Liver (tissue), 8 donors: ENCODE measurements at regions not wholly inside any gene's neighbourhood (a gene's known extent, or its start where the extent isn't known, plus 50 kb on each side); places are given as distances from the start of the nearest gene placed in this dataset.

ENCODE experiments used
- DNase-seq: peaks from one replicate; pipeline ENCODE4 v3.0.0-alpha.2; 2017; ENCODE audit warnings: low spot score
- H3K27ac ChIP-seq, 2 donors: one replicate each; pipeline ENCODE4 v1.7.0; 2013; ENCODE audit warnings: inconsistent platforms in 2 of 2, low read length in 2 of 2, control low read depth in 1 of 2, low read depth in 1 of 2, mild to moderate bottlenecking in 1 of 2
- H3K27me3 ChIP-seq, 4 donors: one replicate each; pipeline versions ENCODE4 v1.6.1 to v1.7.0; 2013; ENCODE audit warnings: low read length in 3 of 4, inconsistent platforms in 1 of 4, mild to moderate bottlenecking in 1 of 4, moderate library complexity in 1 of 4; ENCODE audit not compliant: control insufficient read depth in 4 of 4, insufficient read depth in 4 of 4
- H3K36me3 ChIP-seq, 4 donors: one replicate each; pipeline versions ENCODE4 v1.6.1 to v1.7.0; 2013; ENCODE audit warnings: low read length in 3 of 4, mild to moderate bottlenecking in 3 of 4, low read depth in 1 of 4, moderate library complexity in 1 of 4; ENCODE audit not compliant: control insufficient read depth in 4 of 4, insufficient read depth in 3 of 4
- H3K4me1 ChIP-seq, 4 donors: one replicate each; pipeline versions ENCODE4 v1.6.1 to v1.7.0; 2013; ENCODE audit warnings: low read length in 3 of 4, mild to moderate bottlenecking in 3 of 4, moderate library complexity in 1 of 4; ENCODE audit not compliant: control insufficient read depth in 4 of 4, insufficient read depth in 4 of 4
- H3K4me3 ChIP-seq, 3 donors: one replicate each; pipeline versions ENCODE4 v1.6.1 to v1.7.0; 2013; ENCODE audit warnings: low read length in 3 of 3, control low read depth in 1 of 3, low read depth in 1 of 3, mild to moderate bottlenecking in 1 of 3
- H3K9ac ChIP-seq, 2 donors: one replicate each; pipeline ENCODE4 v1.7.0; 2013; ENCODE audit warnings: low read length in 2 of 2, mild to moderate bottlenecking in 2 of 2, moderate library complexity in 2 of 2, control low read depth in 1 of 2, low read depth in 1 of 2
- H3K9me3 ChIP-seq, 4 donors: one replicate each; pipeline versions ENCODE4 v1.6.1 to v1.7.0; 2013; ENCODE audit warnings: low read length in 3 of 4; ENCODE audit not compliant: control insufficient read depth in 4 of 4
- ATF3 ChIP-seq: IDR thresholded peaks from 2 replicates; pipeline ENCODE4 v1.6.1; 2016; ENCODE audit warnings: antibody characterized with exemption
- CTCF ChIP-seq: fragments of 150-350 bp; IDR thresholded peaks from 2 replicates; pipeline ENCODE4 v1.5.1; 2017; ENCODE audit warnings: improper control_type of control experiment, low read depth, low read length; ENCODE audit not compliant: missing input control
- EGR1 ChIP-seq, 2 donors: IDR thresholded peaks; 2 replicates each; pipeline ENCODE4 v1.6.1; 2016 to 2018; ENCODE audit warnings: antibody characterized with exemption in 2 of 2, low read depth in 2 of 2
- FOXA1 ChIP-seq: IDR thresholded peaks from 2 replicates; pipeline ENCODE4 v1.6.1; 2016; ENCODE audit warnings: antibody characterized with exemption
- FOXA2 ChIP-seq: IDR thresholded peaks from 2 replicates; pipeline ENCODE4 v1.6.1; 2016; ENCODE audit warnings: antibody characterized with exemption
- GABPA ChIP-seq, 2 donors: IDR thresholded peaks in 1 of 2; conservative IDR thresholded peaks in 1 of 2; 2 replicates each; pipeline ENCODE4 v1.6.1; 2016; ENCODE audit warnings: antibody characterized with exemption in 2 of 2, mild to moderate bottlenecking in 1 of 2, moderate library complexity in 1 of 2
- HNF4A ChIP-seq, 2 donors: conservative IDR thresholded peaks; 2 replicates each; pipeline ENCODE4 v1.6.1; 2016; ENCODE audit warnings: antibody characterized with exemption in 2 of 2, mild to moderate bottlenecking in 2 of 2
- HNF4G ChIP-seq: IDR thresholded peaks from 2 replicates; pipeline ENCODE4 v1.6.1; 2016; ENCODE audit warnings: antibody characterized with exemption
- JUND ChIP-seq, 2 donors: IDR thresholded peaks; 2 replicates each; pipeline ENCODE4 v1.6.1; 2016; ENCODE audit warnings: antibody characterized with exemption in 2 of 2
- MAX ChIP-seq: IDR thresholded peaks from 2 replicates; pipeline ENCODE4 v1.6.1; 2016; ENCODE audit warnings: antibody characterized with exemption
- NR2F2 ChIP-seq: IDR thresholded peaks from 2 replicates; pipeline ENCODE4 v1.6.1; 2016; ENCODE audit warnings: antibody characterized with exemption
- RAD21 ChIP-seq, 2 donors: IDR thresholded peaks; 2 replicates each; pipeline ENCODE4 v1.6.1; 2016; ENCODE audit warnings: antibody characterized with exemption in 2 of 2, mild to moderate bottlenecking in 2 of 2
- REST ChIP-seq: IDR thresholded peaks from 2 replicates; pipeline ENCODE4 v1.6.1; 2016; ENCODE audit warnings: antibody characterized with exemption, mild to moderate bottlenecking
- RXRA ChIP-seq, 2 donors: IDR thresholded peaks; 2 replicates each; pipeline ENCODE4 v1.6.1; 2017 to 2018; ENCODE audit warnings: antibody characterized with exemption in 2 of 2, mild to moderate bottlenecking in 1 of 2
- TAF1 ChIP-seq: conservative IDR thresholded peaks from 2 replicates; pipeline ENCODE4 v1.6.1; 2016; ENCODE audit warnings: antibody characterized with exemption, mild to moderate bottlenecking
- YY1 ChIP-seq: IDR thresholded peaks from 2 replicates; pipeline ENCODE4 v1.6.1; 2016; ENCODE audit warnings: antibody characterized with exemption, mild to moderate bottlenecking
- ZBTB33 ChIP-seq: IDR thresholded peaks from 2 replicates; pipeline ENCODE4 v1.6.1; 2016; ENCODE audit warnings: antibody characterized with exemption
- WGBS: extraction: QIAGEN DNeasy Blood & Tissue Kit; methylation state at CpG from one replicate; pipeline ENCODE4 v1.1.7; 2013; 5-methylcytosine and 5-hydroxymethylcytosine counted together
- donor health status: healthy.
- donor health status: healthy.
- donor health status: healthy.
- donor health status: healthy.
- donor health status: healthy.

- no peak for TF ChIP-seq MAX
- no peak for TF ChIP-seq HNF4G
- TF ChIP-seq TAF1: no peak
- no peak for TF ChIP-seq EGR1 (IDR thresholded peaks at IDR 0.05; ENCODE audit: low read depth in 2 of 2)
- TF ChIP-seq ZBTB33: no peak
- TF ChIP-seq FOXA2: no peak
- no peak for TF ChIP-seq YY1
- no peak for TF ChIP-seq RAD21 (IDR thresholded peaks at IDR 0.05)
- TF ChIP-seq REST: no peak
- no peak for TF ChIP-seq ATF3
- TF ChIP-seq JUND (IDR thresholded peaks at IDR 0.05): no peak
- no peak for TF ChIP-seq HNF4A (conservative IDR thresholded peaks at IDR 0.05)
- TF ChIP-seq RXRA (IDR thresholded peaks at IDR 0.05): no peak
- TF ChIP-seq CTCF: no peak
- TF ChIP-seq GABPA (IDR thresholded peaks at IDR 0.05 in 1 of 2, conservative IDR thresholded peaks at IDR 0.05 in 1 of 2): no peak
- no peak for TF ChIP-seq FOXA1
- Histone ChIP-seq H3K4me3 (no peak overlapping the region), H3K4me1 (no peaks in the 10 kb centered on the region), H3K27me3 (peaks cover 0 to 3% (median 0%) of the 10 kb centered on the region in 4 donors), H3K9me3 (no peaks in the 10 kb centered on the region), H3K9ac (peak overlapping the region in 1 of 2 donors; percentile 16), H3K27ac (no peak overlapping the region), H3K36me3 (no peaks in the 10 kb centered on the region)
- WGBS: 86% methylated on average over 1 of the region's 1 CpG
- no peak for DNase-seq
Observed at GRCh38 chr6:71137973-71138372, 150.6 kb upstream of the OGFRL1 start.

- WGBS: 52% methylated on average over 2 of the region's 2 CpGs
- Histone ChIP-seq H3K27ac (no peak overlapping the region), H3K9me3 (no peaks in the 10 kb centered on the region), H3K4me3 (no peak overlapping the region), H3K4me1 (no peaks in the 10 kb centered on the region), H3K9ac (peak overlapping the region in 1 of 2 donors; percentile 16), H3K36me3 (no peaks in the 10 kb centered on the region), H3K27me3 (peaks cover 0 to 3% (median 0%) of the 10 kb centered on the region in 4 donors)
- TF ChIP-seq MAX (no peak), NR2F2 (no peak), EGR1 (IDR thresholded peaks at IDR 0.05; ENCODE audit: low read depth in 2 of 2) (no peak), HNF4A (conservative IDR thresholded peaks at IDR 0.05) (no peak), CTCF (no peak), FOXA2 (no peak), ZBTB33 (no peak), RAD21 (IDR thresholded peaks at IDR 0.05) (no peak), TAF1 (no peak), FOXA1 (no peak), GABPA (IDR thresholded peaks at IDR 0.05 in 1 of 2, conservative IDR thresholded peaks at IDR 0.05 in 1 of 2) (no peak), JUND (IDR thresholded peaks at IDR 0.05) (no peak), YY1 (no peak)
- DNase-seq: no peak
Observed at GRCh38 chr6:71138376-71138775, 150.2 kb upstream of the OGFRL1 start.
